IMR-90 (cell line): ENCODE measurements at regions not wholly inside any gene's neighbourhood (a gene's known extent, or its start where the extent isn't known, plus 50 kb on each side); places are given as distances from the start of the nearest gene placed in this dataset.

ENCODE experiments used
- ATAC-seq: fragments of 200-7000 bp; cut with Tn5 transposase; 2 replicates; pipeline ENCODE4 v1.9.1; 2020; ENCODE audit warnings: low read depth, mild to moderate bottlenecking, moderate library complexity
- BruUV-seq: library from RNA; stranded (reverse); fragments of 400-500 nt; replicated peaks from 2 replicates; lab custom pipeline; 2021; lab: Mats Ljungman, UMichigan
- CTCF ChIA-PET: fragments of 300-600 bp; formaldehyde crosslinking; extraction: SDS; loops from one replicate; lab custom pipeline; 2021; ENCODE audit warnings: antibody characterized with exemption; lab: Yijun Ruan, JAX
- POLR2A ChIA-PET: fragments of 300-600 bp; sonication (Branson Sonifier 250); formaldehyde crosslinking; loops from one replicate; lab custom pipeline; 2022; ENCODE audit warnings: antibody characterized with exemption; ENCODE audit not compliant: unreplicated experiment; lab: Charles Lee
- DNase-seq: peaks from one replicate; pipeline ENCODE4 v3.0.0; 2013
- H2AFZ ChIP-seq: replicated peaks from 2 replicates; pipeline ENCODE3; 2013; ENCODE audit warnings: low read length, mild to moderate bottlenecking; ENCODE audit not compliant: poor library complexity
- H2AK5ac ChIP-seq: 2 replicates; pipeline ENCODE4 v1.6.1; 2013; ENCODE audit warnings: low read depth, low read length, inconsistent platforms
- H2AK9ac ChIP-seq: replicated peaks from 2 replicates; pipeline ENCODE3; 2013; ENCODE audit warnings: mild to moderate bottlenecking, low read depth, low read length, moderate library complexity; ENCODE audit not compliant: poor library complexity
- H2BK120ac ChIP-seq: 2 replicates; pipeline ENCODE4 v1.6.1; 2013; ENCODE audit warnings: low read depth, low read length, inconsistent platforms
- H2BK15ac ChIP-seq: 3 replicates; pipeline ENCODE4 v1.6.1; 2013; ENCODE audit warnings: low read depth, low read length, inconsistent platforms
- H2BK20ac ChIP-seq: 2 replicates; pipeline ENCODE4 v1.6.1; 2013; ENCODE audit warnings: low read depth, mild to moderate bottlenecking, inconsistent platforms, low read length, moderate library complexity
- H2BK5ac ChIP-seq: 2 replicates; pipeline ENCODE4 v1.6.1; 2013; ENCODE audit warnings: mild to moderate bottlenecking, low read depth, low read length, inconsistent platforms; ENCODE audit not compliant: poor library complexity, severe bottlenecking
- H3K14ac ChIP-seq: replicated peaks from 2 replicates; pipeline ENCODE4 v1.6.1; 2013; ENCODE audit warnings: low read depth, low read length, inconsistent platforms
- H3K18ac ChIP-seq: 2 replicates; pipeline ENCODE4 v1.6.1; 2013; ENCODE audit warnings: low read depth, low read length, control low read depth
- H3K23ac ChIP-seq: 2 replicates; pipeline ENCODE4 v1.6.1; 2013; ENCODE audit warnings: low read depth, low read length, inconsistent platforms
- H3K27ac ChIP-seq: 2 replicates; pipeline ENCODE4 v1.5.1; 2013; ENCODE audit warnings: mild to moderate bottlenecking, control low read depth, low read length; ENCODE audit not compliant: insufficient read depth
- H3K27me3 ChIP-seq: 2 replicates; pipeline ENCODE4 v1.6.1; 2013; ENCODE audit warnings: low read length; ENCODE audit not compliant: control insufficient read depth, insufficient read depth
- H3K36me3 ChIP-seq: 2 replicates; pipeline ENCODE4 v1.6.1; 2013; ENCODE audit warnings: low read length, mixed read lengths; ENCODE audit not compliant: control insufficient read depth, insufficient read depth
- H3K4ac ChIP-seq: 2 replicates; pipeline ENCODE4 v1.6.1; 2013; ENCODE audit warnings: low read depth, low read length, inconsistent platforms
- H3K4me1 ChIP-seq: 2 replicates; pipeline ENCODE4 v1.6.1; 2013; ENCODE audit warnings: low read length, mixed read lengths; ENCODE audit not compliant: control insufficient read depth, insufficient read depth
- H3K4me2 ChIP-seq: 2 replicates; pipeline ENCODE4 v1.6.1; 2013; ENCODE audit warnings: low read depth, mild to moderate bottlenecking, control low read depth, low read length, moderate library complexity
- H3K4me3 ChIP-seq: 2 replicates; pipeline ENCODE4 v1.5.1; 2013; ENCODE audit warnings: low read depth, mild to moderate bottlenecking, control low read depth, low read length, moderate library complexity; ENCODE audit not compliant: insufficient read depth
- H3K56ac ChIP-seq: 2 replicates; pipeline ENCODE4 v1.6.1; 2013; ENCODE audit warnings: low read length, inconsistent platforms; ENCODE audit not compliant: insufficient read depth; ENCODE audit errors: extremely low read depth
- H3K79me1 ChIP-seq, 2 experiments: 2 replicates each; pipeline ENCODE4 v1.6.1; 2013; ENCODE audit warnings: low read length in 2 of 2, inconsistent platforms in 1 of 2, low read depth in 1 of 2
- H3K9ac ChIP-seq: 2 replicates; pipeline ENCODE4 v1.6.1; 2013; ENCODE audit warnings: low read depth, low read length, control low read depth
- H3K9me1 ChIP-seq: 2 replicates; pipeline ENCODE4 v1.6.1; 2013; ENCODE audit warnings: low read length, inconsistent platforms; ENCODE audit not compliant: insufficient read depth
- H3K9me3 ChIP-seq: 2 replicates; pipeline ENCODE4 v1.6.1; 2013; ENCODE audit warnings: low read length; ENCODE audit not compliant: control insufficient read depth, insufficient read depth
- H4K20me1 ChIP-seq: 2 replicates; pipeline ENCODE4 v1.6.1; 2013; ENCODE audit warnings: low read length, inconsistent platforms; ENCODE audit not compliant: insufficient read depth
- H4K5ac ChIP-seq: 2 replicates; pipeline ENCODE4 v1.6.1; 2013; ENCODE audit warnings: mild to moderate bottlenecking, low read depth, low read length, control low read depth
- H4K8ac ChIP-seq, 2 experiments: 2 replicates each; pipeline ENCODE4 v1.6.1; 2013; ENCODE audit warnings: low read depth in 2 of 2, low read length in 2 of 2, control low read depth in 1 of 2, inconsistent platforms in 1 of 2
- H4K91ac ChIP-seq: 2 replicates; pipeline ENCODE4 v1.6.1; 2013; ENCODE audit warnings: low read depth, low read length, inconsistent platforms; ENCODE audit not compliant: insufficient read depth
- BHLHE40 ChIP-seq: fragments of 150-350 bp; IDR thresholded peaks from 2 replicates; pipeline ENCODE4 v1.6.1; 2016; ENCODE audit warnings: mild to moderate bottlenecking, low read depth, low read length
- CEBPB ChIP-seq: IDR thresholded peaks from 2 replicates; pipeline ENCODE4 v1.6.1; 2012; ENCODE audit warnings: low read depth, low read length, improper control_type of control experiment
- CHD1 ChIP-seq: IDR thresholded peaks from 2 replicates; pipeline ENCODE4 v1.6.1; 2012; ENCODE audit warnings: low read depth, low read length, improper control_type of control experiment
- CTCF ChIP-seq: conservative IDR thresholded peaks from 2 replicates; pipeline ENCODE4 v1.5.1; 2012; ENCODE audit warnings: mild to moderate bottlenecking, low read depth, low read length, improper control_type of control experiment
- FOS ChIP-seq: fragments of 150-350 bp; IDR thresholded peaks from 2 replicates; pipeline ENCODE4 v1.6.1; 2016; ENCODE audit warnings: low read depth, low read length
- MAFK ChIP-seq: IDR thresholded peaks from 2 replicates; pipeline ENCODE4 v1.6.1; 2012; ENCODE audit warnings: low read depth, low read length, improper control_type of control experiment
- MAZ ChIP-seq: IDR thresholded peaks from 2 replicates; pipeline ENCODE4 v1.6.1; 2012; ENCODE audit warnings: low read depth, mild to moderate bottlenecking, low read length, improper control_type of control experiment, moderate library complexity, borderline replicate concordance
- MXI1 ChIP-seq: IDR thresholded peaks from 2 replicates; pipeline ENCODE4 v1.6.1; 2012; ENCODE audit warnings: low read depth, mild to moderate bottlenecking, low read length, moderate library complexity, borderline replicate concordance
- NFE2L2 ChIP-seq: fragments of 150-350 bp; IDR thresholded peaks from 2 replicates; pipeline ENCODE4 v1.6.1; 2016; ENCODE audit warnings: low read depth, mild to moderate bottlenecking, low read length
- POLR2A ChIP-seq: IDR thresholded peaks from 2 replicates; pipeline ENCODE4 v1.6.1; 2012; ENCODE audit warnings: mild to moderate bottlenecking, low read depth, low read length
- RCOR1 ChIP-seq: IDR thresholded peaks from 2 replicates; pipeline ENCODE4 v1.6.1; 2012; ENCODE audit warnings: mild to moderate bottlenecking, low read length, improper control_type of control experiment; ENCODE audit not compliant: insufficient replicate concordance
- RFX5 ChIP-seq: IDR thresholded peaks from 2 replicates; pipeline ENCODE4 v1.8.0; 2012; ENCODE audit warnings: low read depth, mild to moderate bottlenecking, low read length, moderate library complexity
- SMC3 ChIP-seq: fragments of 150-350 bp; IDR thresholded peaks from 2 replicates; pipeline ENCODE4 v1.6.1; 2016; ENCODE audit warnings: low read depth, mild to moderate bottlenecking, antibody characterized with exemption, low read length, moderate library complexity
- USF2 ChIP-seq: fragments of 150-350 bp; IDR thresholded peaks from 2 replicates; pipeline ENCODE4 v1.6.1; 2017; ENCODE audit warnings: mild to moderate bottlenecking, antibody characterized with exemption, low read length, low read depth
- WGBS, 2 experiments: methylation state at CpG; one replicate each; pipeline versions ENCODE4 v1.1.5 to v1.1.7; 2013; ENCODE audit warnings: missing lambda C conversion rate in 2 of 2; ENCODE audit not compliant: insufficient read length in 1 of 2; ENCODE audit errors: extremely low coverage in 2 of 2; 5-methylcytosine and 5-hydroxymethylcytosine counted together
- dilution Hi-C: fragments of 300-500 bp; cut with HindIII; formaldehyde crosslinking; loops from one replicate; pipeline ENCODE4 v1.14.3; 2018; ENCODE audit warnings: low sequenced_read_pairs; ENCODE audit not compliant: unreplicated experiment
- in situ Hi-C: fragments of 300-500 bp; cut with MboI; formaldehyde crosslinking; loops from 3 replicates; pipeline ENCODE4 v1.14.3; 2019; ENCODE audit warnings: low sequenced_read_pairs, inconsistent platforms, mixed read lengths
- intact Hi-C: fragments of 100-400 bp; cut with micrococcal nuclease; formaldehyde crosslinking; loops from 2 replicates; pipeline ENCODE4 v1.10.0; 2022

GRCh38 chr11:70579316-70579955 lies 181.1 kb downstream of the CTTN start:
- ChIA-PET POLR2A (no interaction called here), CTCF (no interaction called here)
- Histone ChIP-seq H3K23ac (no peak overlapping the region), H4K91ac (no peak overlapping the region), H4K8ac (no peak overlapping the region), H3K9me3 (no peaks in the 10 kb centered on the region; the same call in 1 of the 2 replicates), H2AK9ac (no peak overlapping the region), H3K9me1 (no peaks in the 10 kb centered on the region), H2AFZ (no peak overlapping the region), H3K56ac (no peak overlapping the region), H3K79me1 (no peaks in the 10 kb centered on the region), H3K14ac (no peak overlapping the region), H3K27ac (no peak overlapping the region), H2BK15ac (no peak overlapping the region), H2AK5ac (no peak overlapping the region), H3K18ac (no peak overlapping the region), H3K4ac (no peak overlapping the region), H2BK20ac (no peak overlapping the region), H3K27me3 (no peaks in the 10 kb centered on the region), H3K4me3 (no peak overlapping the region), H3K36me3 (no peaks in the 10 kb centered on the region), H2BK5ac (no peak overlapping the region), H4K5ac (no peak overlapping the region), H3K4me1 (no peaks in the 10 kb centered on the region), H3K4me2 (no peak overlapping the region), H4K20me1 (no peaks in the 10 kb centered on the region; the same call in 1 of the 2 replicates), H3K9ac (no peak overlapping the region), H2BK120ac (no peak overlapping the region)
- dilution Hi-C loops (no loop called here), in situ Hi-C loops (no loop called here), intact Hi-C loops (no loop called here)
- 74% methylated on average over 10 of the region's 14 CpGs; no CpG with 5 or more reads in 1 of the 2 experiments for WGBS, 2 experiments
- TF ChIP-seq CTCF: no peak
- TF ChIP-seq MAZ: no peak
- no peak for TF ChIP-seq POLR2A
- TF ChIP-seq RCOR1: no peak
- TF ChIP-seq SMC3: no peak
- TF ChIP-seq USF2: no peak
- no peak for TF ChIP-seq FOS
- no peak for TF ChIP-seq MAFK
- TF ChIP-seq BHLHE40: no peak
- no peak for TF ChIP-seq RFX5
- TF ChIP-seq CHD1: no peak
- no peak for TF ChIP-seq CEBPB
- no peak for TF ChIP-seq MXI1
- TF ChIP-seq NFE2L2: no peak
- no TSS peak for BruUV-seq
- ATAC-seq (no peak), DNase-seq (no peak)
